Esophagus squamous epithelium (tissue), 4 donors: ENCODE measurements at regions not wholly inside any gene's neighbourhood (a gene's known extent, or its start where the extent isn't known, plus 50 kb on each side); places are given as distances from the start of the nearest gene placed in this dataset.

Source experiments
- POLR2A ChIP-seq, 4 donors: fragments of 450-650 bp; IDR thresholded peaks; one replicate each; pipeline ENCODE4 v1.6.1; 2017; ENCODE audit warnings: antibody characterized with exemption in 4 of 4, mild to moderate bottlenecking in 4 of 4, moderate library complexity in 3 of 4
- TF ChIP-seq, protein P1 (sequence below), 6 experiments: fragments of 450-650 bp in 4 of 6; fragments of 200-600 bp in 2 of 6; sonication (generic) in 2 of 6; IDR thresholded peaks; one replicate each; pipeline ENCODE4 v1.5.1; 2016 to 2019; ENCODE audit warnings: antibody characterized with exemption in 6 of 6, mild to moderate bottlenecking in 4 of 6, moderate library complexity in 4 of 6

DNA sequence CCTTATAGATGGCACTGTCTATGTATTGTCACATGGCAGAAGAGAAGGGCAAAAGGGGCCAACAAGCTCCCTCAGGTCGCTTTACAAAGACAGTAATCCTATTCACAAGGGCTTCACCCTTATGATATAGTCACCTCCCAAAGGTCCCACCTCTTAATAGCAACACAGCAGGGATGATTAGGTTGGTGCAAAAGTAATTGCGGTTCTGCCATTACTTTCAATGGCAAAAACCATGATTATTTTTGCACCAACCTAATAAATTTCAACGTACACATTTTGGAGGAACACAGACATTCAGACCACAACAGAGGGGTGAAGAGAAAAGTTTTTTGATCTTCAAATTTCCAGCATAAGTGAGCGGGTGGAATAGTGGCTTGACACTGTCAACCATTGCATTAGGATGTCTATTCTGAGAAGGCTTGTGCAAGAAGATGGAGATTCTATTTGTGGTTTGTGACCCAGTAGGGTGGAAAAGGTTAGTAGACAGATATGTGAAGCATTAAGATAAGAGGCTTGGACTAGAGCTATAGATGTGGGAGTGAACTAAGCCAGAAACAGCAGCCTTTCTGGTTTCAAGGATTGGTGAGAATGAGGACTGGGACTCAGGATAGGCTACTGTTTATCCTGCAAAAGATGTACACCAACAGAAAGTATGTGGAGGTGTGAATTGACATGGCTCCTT lies 75.5 kb upstream of the CPSF6 start:
- TF ChIP-seq, protein P1, sequence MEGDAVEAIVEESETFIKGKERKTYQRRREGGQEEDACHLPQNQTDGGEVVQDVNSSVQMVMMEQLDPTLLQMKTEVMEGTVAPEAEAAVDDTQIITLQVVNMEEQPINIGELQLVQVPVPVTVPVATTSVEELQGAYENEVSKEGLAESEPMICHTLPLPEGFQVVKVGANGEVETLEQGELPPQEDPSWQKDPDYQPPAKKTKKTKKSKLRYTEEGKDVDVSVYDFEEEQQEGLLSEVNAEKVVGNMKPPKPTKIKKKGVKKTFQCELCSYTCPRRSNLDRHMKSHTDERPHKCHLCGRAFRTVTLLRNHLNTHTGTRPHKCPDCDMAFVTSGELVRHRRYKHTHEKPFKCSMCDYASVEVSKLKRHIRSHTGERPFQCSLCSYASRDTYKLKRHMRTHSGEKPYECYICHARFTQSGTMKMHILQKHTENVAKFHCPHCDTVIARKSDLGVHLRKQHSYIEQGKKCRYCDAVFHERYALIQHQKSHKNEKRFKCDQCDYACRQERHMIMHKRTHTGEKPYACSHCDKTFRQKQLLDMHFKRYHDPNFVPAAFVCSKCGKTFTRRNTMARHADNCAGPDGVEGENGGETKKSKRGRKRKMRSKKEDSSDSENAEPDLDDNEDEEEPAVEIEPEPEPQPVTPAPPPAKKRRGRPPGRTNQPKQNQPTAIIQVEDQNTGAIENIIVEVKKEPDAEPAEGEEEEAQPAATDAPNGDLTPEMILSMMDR (IDR thresholded peaks at IDR 0.05) = no peak
- no peak for TF ChIP-seq POLR2A (IDR thresholded peaks at IDR 0.05)
